ENCODE measurements at regions not wholly inside any gene's neighbourhood (a gene's known extent, or its start where the extent isn't known, plus 50 kb on each side); places are given as distances from the start of the nearest gene placed in this dataset.
"Not testable (repeated sequence)": the region's sequence is repeated elsewhere in the genome, so short reads cannot be mapped to it uniquely, and the experiment has no call there.

DNA sequence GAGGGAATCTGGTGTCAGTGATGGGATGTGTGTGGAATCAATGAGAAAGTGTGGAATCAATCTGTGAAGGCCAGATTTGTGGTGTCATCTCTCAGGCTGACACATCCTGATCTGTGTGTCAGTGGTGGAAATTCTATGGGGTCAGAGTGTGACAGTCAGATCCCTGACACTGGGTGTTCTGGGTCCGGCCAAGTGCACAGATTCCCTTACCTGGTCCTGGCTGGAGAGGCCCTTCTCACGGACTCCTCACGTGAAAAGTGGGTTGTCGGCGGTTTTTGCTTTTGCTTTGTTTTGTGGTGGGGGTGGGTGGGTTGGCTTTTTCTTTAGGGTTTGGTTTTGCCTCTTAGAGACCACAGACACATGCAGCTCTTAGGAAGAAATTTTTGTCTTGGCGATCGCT, 618.0 kb downstream of the KCNJ18 start:
- TF ChIP-seq CTCF (IDR thresholded peaks at IDR 0.05); CEBPB (IDR thresholded peaks at IDR 0.05); HMGXB4 (CRISPR knock-in tag; IDR thresholded peaks at IDR 0.05; ENCODE audit: borderline replicate concordance): not testable (repeated sequence)
- TF ChIP-seq, protein P1, sequence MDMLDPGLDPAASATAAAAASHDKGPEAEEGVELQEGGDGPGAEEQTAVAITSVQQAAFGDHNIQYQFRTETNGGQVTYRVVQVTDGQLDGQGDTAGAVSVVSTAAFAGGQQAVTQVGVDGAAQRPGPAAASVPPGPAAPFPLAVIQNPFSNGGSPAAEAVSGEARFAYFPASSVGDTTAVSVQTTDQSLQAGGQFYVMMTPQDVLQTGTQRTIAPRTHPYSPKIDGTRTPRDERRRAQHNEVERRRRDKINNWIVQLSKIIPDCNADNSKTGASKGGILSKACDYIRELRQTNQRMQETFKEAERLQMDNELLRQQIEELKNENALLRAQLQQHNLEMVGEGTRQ (IDR thresholded peaks at IDR 0.05): not testable (repeated sequence)
- TF ChIP-seq, protein P2, sequence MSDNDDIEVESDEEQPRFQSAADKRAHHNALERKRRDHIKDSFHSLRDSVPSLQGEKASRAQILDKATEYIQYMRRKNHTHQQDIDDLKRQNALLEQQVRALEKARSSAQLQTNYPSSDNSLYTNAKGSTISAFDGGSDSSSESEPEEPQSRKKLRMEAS (IDR thresholded peaks at IDR 0.05): not testable (repeated sequence)
